ENCODE measurements at regions not wholly inside any gene's neighbourhood (a gene's known extent, or its start where the extent isn't known, plus 50 kb on each side); places are given as distances from the start of the nearest gene placed in this dataset.

GRCh38 chrX:25072247-25072646, 56.5 kb upstream of the ARX start:
- Histone ChIP-seq H3K27ac (no peak overlapping the region), H3K36me3 (no peaks in the 10 kb centered on the region), H3K9me3 (peaks cover 0 to 5% (median 0%) of the 10 kb centered on the region in 4 donors), H3K27me3 (no peaks in the 10 kb centered on the region), H3K4me3 (no peak overlapping the region), H3K4me1 (no peaks in the 10 kb centered on the region)
- TF ChIP-seq EP300 (IDR thresholded peaks at IDR 0.05) (no peak), POLR2A (IDR thresholded peaks at IDR 0.05) (no peak)
- TF ChIP-seq, protein P1, sequence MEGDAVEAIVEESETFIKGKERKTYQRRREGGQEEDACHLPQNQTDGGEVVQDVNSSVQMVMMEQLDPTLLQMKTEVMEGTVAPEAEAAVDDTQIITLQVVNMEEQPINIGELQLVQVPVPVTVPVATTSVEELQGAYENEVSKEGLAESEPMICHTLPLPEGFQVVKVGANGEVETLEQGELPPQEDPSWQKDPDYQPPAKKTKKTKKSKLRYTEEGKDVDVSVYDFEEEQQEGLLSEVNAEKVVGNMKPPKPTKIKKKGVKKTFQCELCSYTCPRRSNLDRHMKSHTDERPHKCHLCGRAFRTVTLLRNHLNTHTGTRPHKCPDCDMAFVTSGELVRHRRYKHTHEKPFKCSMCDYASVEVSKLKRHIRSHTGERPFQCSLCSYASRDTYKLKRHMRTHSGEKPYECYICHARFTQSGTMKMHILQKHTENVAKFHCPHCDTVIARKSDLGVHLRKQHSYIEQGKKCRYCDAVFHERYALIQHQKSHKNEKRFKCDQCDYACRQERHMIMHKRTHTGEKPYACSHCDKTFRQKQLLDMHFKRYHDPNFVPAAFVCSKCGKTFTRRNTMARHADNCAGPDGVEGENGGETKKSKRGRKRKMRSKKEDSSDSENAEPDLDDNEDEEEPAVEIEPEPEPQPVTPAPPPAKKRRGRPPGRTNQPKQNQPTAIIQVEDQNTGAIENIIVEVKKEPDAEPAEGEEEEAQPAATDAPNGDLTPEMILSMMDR (IDR thresholded peaks at IDR 0.05), result no peak
- no peak for DNase-seq (ENCODE audit: low spot score in 2 of 2)

DNA sequence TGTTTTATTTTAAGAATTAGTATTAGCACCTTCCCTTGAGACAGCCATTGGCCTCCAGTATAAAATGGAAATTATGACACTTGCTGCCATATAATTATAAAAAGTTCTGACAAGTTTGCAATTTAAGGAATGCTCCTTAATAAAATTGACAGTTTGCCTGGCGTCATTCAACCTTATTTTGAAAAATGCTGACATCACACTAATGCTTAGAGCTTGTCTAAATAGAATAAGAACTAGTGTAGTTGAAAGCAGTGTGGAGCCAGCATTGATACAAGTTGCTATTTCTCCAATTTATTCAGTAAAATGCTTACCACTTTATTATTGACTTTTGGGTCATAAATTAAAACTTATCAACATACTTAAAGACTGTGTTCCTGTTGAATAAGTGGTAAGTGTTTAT, 54.3 kb upstream of the ARX start:
- Histone ChIP-seq H3K9me3 (peaks cover 0 to 5% (median 0%) of the 10 kb centered on the region in 4 donors), H3K4me1 (no peaks in the 10 kb centered on the region), H3K27ac (no peak overlapping the region), H3K36me3 (no peaks in the 10 kb centered on the region), H3K27me3 (no peaks in the 10 kb centered on the region), H3K4me3 (no peak overlapping the region)
- TF ChIP-seq EP300 (IDR thresholded peaks at IDR 0.05) (no peak), POLR2A (IDR thresholded peaks at IDR 0.05) (no peak)
- TF ChIP-seq, protein P1 (IDR thresholded peaks at IDR 0.05), result no peak
- no peak for DNase-seq (ENCODE audit: low spot score in 2 of 2)
- WGBS, 2 donors, result 32 to 61% methylated on average over 1 of the region's 1 CpG

DNA sequence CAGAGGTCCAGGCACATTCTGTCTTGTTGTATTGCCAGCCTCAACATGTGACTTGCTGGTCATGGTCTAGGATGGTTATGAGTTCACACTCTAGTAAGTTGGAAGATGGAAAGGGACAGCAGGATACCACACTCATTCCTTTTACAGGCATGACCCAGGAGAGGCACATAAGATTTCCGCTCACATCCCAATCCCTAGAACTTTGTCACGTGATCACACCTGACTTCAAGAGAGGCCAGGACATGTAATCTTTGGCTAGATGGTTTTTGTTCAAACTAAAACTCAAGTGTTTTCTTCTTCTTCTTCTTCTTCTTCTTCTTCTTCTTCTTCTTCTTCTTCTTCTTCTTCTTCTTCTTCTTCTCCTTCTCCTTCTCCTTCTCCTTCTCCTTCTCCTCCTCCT, 53.4 kb upstream of the ARX start:
- Histone ChIP-seq H3K36me3 (no peaks in the 10 kb centered on the region), H3K27me3 (no peaks in the 10 kb centered on the region), H3K27ac (no peak overlapping the region), H3K4me1 (no peaks in the 10 kb centered on the region), H3K4me3 (no peak overlapping the region), H3K9me3 (peaks cover 0 to 5% (median 0%) of the 10 kb centered on the region in 4 donors)
- DNase-seq (ENCODE audit: low spot score in 2 of 2), result no peak
- WGBS, 2 donors, result 79 to 93% methylated on average over 2 of the region's 2 CpGs
- TF ChIP-seq POLR2A (IDR thresholded peaks at IDR 0.05), result no peak
- TF ChIP-seq, protein P1 (IDR thresholded peaks at IDR 0.05), result no peak
- TF ChIP-seq EP300 (IDR thresholded peaks at IDR 0.05), result no peak

- Histone ChIP-seq H3K36me3 (no peaks in the 10 kb centered on the region), H3K4me1 (no peaks in the 10 kb centered on the region), H3K9me3 (peaks cover 0 to 5% (median 0%) of the 10 kb centered on the region in 4 donors), H3K27ac (no peak overlapping the region), H3K4me3 (no peak overlapping the region), H3K27me3 (no peaks in the 10 kb centered on the region)
- no peak for TF ChIP-seq POLR2A (IDR thresholded peaks at IDR 0.05)
- no peak for TF ChIP-seq EP300 (IDR thresholded peaks at IDR 0.05)
- DNase-seq (ENCODE audit: low spot score in 2 of 2), result no peak
- WGBS, 2 donors, result 90 to 93% methylated on average over 5 of the region's 5 CpGs
Observed at GRCh38 chrX:25068340-25068739, 52.6 kb upstream of the ARX start.

- Histone ChIP-seq H3K4me1 (no peaks in the 10 kb centered on the region), H3K4me3 (no peak overlapping the region), H3K27ac (no peak overlapping the region), H3K36me3 (no peaks in the 10 kb centered on the region), H3K9me3 (peaks cover 0 to 5% (median 0%) of the 10 kb centered on the region in 4 donors), H3K27me3 (no peaks in the 10 kb centered on the region)
- DNase-seq (ENCODE audit: low spot score in 2 of 2), result no peak
- TF ChIP-seq, protein P1 (IDR thresholded peaks at IDR 0.05), result no peak
- TF ChIP-seq EP300 (IDR thresholded peaks at IDR 0.05) (no peak), POLR2A (IDR thresholded peaks at IDR 0.05) (no peak)
- 65 to 67% methylated on average over 4 of the region's 4 CpGs for WGBS, 2 donors
Observed at GRCh38 chrX:25067271-25068172, 51.8 kb upstream of the ARX start.

Measured in tibial nerve (tissue), 4 donors.